OCI-LY1 (cell line): ENCODE measurements at regions not wholly inside any gene's neighbourhood (a gene's known extent, or its start where the extent isn't known, plus 50 kb on each side); places are given as distances from the start of the nearest gene placed in this dataset.

Experiments
- H2AFZ ChIP-seq: fragments of 200-600 bp; sonication (generic), shearing (Covaris generic); 2 replicates; pipeline ENCODE4 v1.6.0; 2014; ENCODE audit warnings: antibody characterized with exemption, mild to moderate bottlenecking, low read length
- H3F3A ChIP-seq: fragments of 200-600 bp; sonication (generic), shearing (Covaris generic); 2 replicates; pipeline ENCODE4 v1.6.0; 2014; ENCODE audit warnings: mild to moderate bottlenecking, antibody characterized with exemption, low read length, moderate library complexity; ENCODE audit not compliant: insufficient read depth
- H3K27ac ChIP-seq: fragments of 200-600 bp; sonication (generic); 2 replicates; pipeline ENCODE4 v1.5.1; 2014; ENCODE audit warnings: low read length, mixed run types, mild to moderate bottlenecking, low read depth; ENCODE audit not compliant: poor library complexity, severe bottlenecking
- H3K27me3 ChIP-seq: fragments of 200-600 bp; sonication (generic); 2 replicates; pipeline ENCODE4 v1.6.0; 2014; ENCODE audit warnings: antibody characterized with exemption, mild to moderate bottlenecking, low read length, moderate library complexity; ENCODE audit not compliant: insufficient read depth
- H3K36me3 ChIP-seq: fragments of 200-600 bp; sonication (generic); 2 replicates; pipeline ENCODE4 v1.6.1; 2014; ENCODE audit warnings: mild to moderate bottlenecking, antibody characterized with exemption, low read length, moderate library complexity, mixed read lengths; ENCODE audit not compliant: insufficient read depth
- H3K4me1 ChIP-seq: fragments of 200-600 bp; sonication (generic); 2 replicates; pipeline ENCODE4 v1.5.1; 2014; ENCODE audit warnings: mild to moderate bottlenecking, low read length, moderate library complexity; ENCODE audit not compliant: insufficient read depth, severe bottlenecking
- H3K4me2 ChIP-seq: fragments of 200-600 bp; sonication (generic), shearing (Covaris generic); 2 replicates; pipeline ENCODE4 v1.6.1; 2014; ENCODE audit warnings: low read length
- H3K4me3 ChIP-seq: fragments of 200-600 bp; sonication (generic); 2 replicates; pipeline ENCODE4 v1.5.1; 2014; ENCODE audit warnings: low read length, low read depth, mild to moderate bottlenecking, mixed read lengths; ENCODE audit not compliant: poor library complexity, severe bottlenecking
- H3K79me2 ChIP-seq: fragments of 200-600 bp; shearing (Covaris generic); 2 replicates; pipeline ENCODE4 v1.6.1; 2016; ENCODE audit warnings: mixed run types, low read length, mixed read lengths; ENCODE audit not compliant: insufficient read depth
- H3K9ac ChIP-seq: fragments of 200-600 bp; sonication (generic), shearing (Covaris generic); 2 replicates; pipeline ENCODE4 v1.6.1; 2014; ENCODE audit warnings: mild to moderate bottlenecking, low read length, mixed read lengths
- H3K9me2 ChIP-seq: fragments of 200-600 bp; sonication (generic), shearing (Covaris generic); 2 replicates; pipeline ENCODE4 v1.6.1; 2014; ENCODE audit warnings: low read depth, mild to moderate bottlenecking, low read length, mixed read lengths
- H3K9me3 ChIP-seq: fragments of 200-600 bp; shearing (Covaris generic); 2 replicates; pipeline ENCODE4 v1.6.1; 2014; ENCODE audit warnings: low read length, mixed read lengths
- H4K20me1 ChIP-seq: fragments of 200-600 bp; sonication (generic), shearing (Covaris generic); 2 replicates; pipeline ENCODE4 v1.6.0; 2016; ENCODE audit warnings: mild to moderate bottlenecking, low read length; ENCODE audit not compliant: insufficient read depth
- EZH2 ChIP-seq: fragments of 200-600 bp; sonication (generic), shearing (Covaris generic); IDR thresholded peaks from 2 replicates; pipeline ENCODE4 v1.8.0; 2017; ENCODE audit warnings: borderline replicate concordance, mixed run types, mild to moderate bottlenecking, antibody characterized with exemption, low read length, moderate library complexity, mixed read lengths
- TF ChIP-seq, protein P1 (sequence below): fragments of 200-600 bp; sonication (generic), shearing (Covaris generic); IDR thresholded peaks from 2 replicates; pipeline ENCODE4 v1.5.1; 2017; ENCODE audit warnings: mild to moderate bottlenecking, antibody characterized with exemption, low read length, moderate library complexity, mixed read lengths

GRCh38 chr1:71200503-71200902, 119.7 kb upstream of the ZRANB2 start:
- H3K4me1 ChIP-seq, result no peaks in the 10 kb centered on the region
- H3K79me2 ChIP-seq, result no peaks in the 10 kb centered on the region
- no peak overlapping the region for H3K4me2 ChIP-seq
- no peaks in the 10 kb centered on the region for H3K9me3 ChIP-seq
- H3F3A ChIP-seq, result no peaks in the 10 kb centered on the region
- TF ChIP-seq, protein P1, sequence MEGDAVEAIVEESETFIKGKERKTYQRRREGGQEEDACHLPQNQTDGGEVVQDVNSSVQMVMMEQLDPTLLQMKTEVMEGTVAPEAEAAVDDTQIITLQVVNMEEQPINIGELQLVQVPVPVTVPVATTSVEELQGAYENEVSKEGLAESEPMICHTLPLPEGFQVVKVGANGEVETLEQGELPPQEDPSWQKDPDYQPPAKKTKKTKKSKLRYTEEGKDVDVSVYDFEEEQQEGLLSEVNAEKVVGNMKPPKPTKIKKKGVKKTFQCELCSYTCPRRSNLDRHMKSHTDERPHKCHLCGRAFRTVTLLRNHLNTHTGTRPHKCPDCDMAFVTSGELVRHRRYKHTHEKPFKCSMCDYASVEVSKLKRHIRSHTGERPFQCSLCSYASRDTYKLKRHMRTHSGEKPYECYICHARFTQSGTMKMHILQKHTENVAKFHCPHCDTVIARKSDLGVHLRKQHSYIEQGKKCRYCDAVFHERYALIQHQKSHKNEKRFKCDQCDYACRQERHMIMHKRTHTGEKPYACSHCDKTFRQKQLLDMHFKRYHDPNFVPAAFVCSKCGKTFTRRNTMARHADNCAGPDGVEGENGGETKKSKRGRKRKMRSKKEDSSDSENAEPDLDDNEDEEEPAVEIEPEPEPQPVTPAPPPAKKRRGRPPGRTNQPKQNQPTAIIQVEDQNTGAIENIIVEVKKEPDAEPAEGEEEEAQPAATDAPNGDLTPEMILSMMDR, result no peak
- no peak for TF ChIP-seq EZH2
- H3K36me3 ChIP-seq, result no peaks in the 10 kb centered on the region
- no peak overlapping the region for H3K27ac ChIP-seq
- no peaks in the 10 kb centered on the region for H4K20me1 ChIP-seq
- no peak overlapping the region for H3K4me3 ChIP-seq
- H2AFZ ChIP-seq, result no peak overlapping the region
- no peak overlapping the region for H3K9ac ChIP-seq
- H3K9me2 ChIP-seq, result no peaks in the 10 kb centered on the region
- H3K27me3 ChIP-seq, result no peaks in the 10 kb centered on the region

- no peaks in the 10 kb centered on the region for H3F3A ChIP-seq
- no peaks in the 10 kb centered on the region for H3K9me3 ChIP-seq
- H3K27me3 ChIP-seq, result no peaks in the 10 kb centered on the region
- H3K4me1 ChIP-seq, result no peaks in the 10 kb centered on the region
- no peaks in the 10 kb centered on the region for H3K36me3 ChIP-seq
- H3K4me3 ChIP-seq, result no peak overlapping the region
- no peak for TF ChIP-seq EZH2
- TF ChIP-seq, protein P1, result peak; percentile 30; the same call in 1 of the 2 replicates
- H3K27ac ChIP-seq, result no peak overlapping the region
- no peak overlapping the region for H3K4me2 ChIP-seq
- no peak overlapping the region for H2AFZ ChIP-seq
- H4K20me1 ChIP-seq, result no peaks in the 10 kb centered on the region
- no peaks in the 10 kb centered on the region for H3K9me2 ChIP-seq
- H3K79me2 ChIP-seq, result no peaks in the 10 kb centered on the region
- no peak overlapping the region for H3K9ac ChIP-seq
Observed at GRCh38 chr1:71196685-71197084, 115.8 kb upstream of the ZRANB2 start.

- no peaks in the 10 kb centered on the region for H3K4me1 ChIP-seq
- no peaks in the 10 kb centered on the region for H4K20me1 ChIP-seq
- H3K9ac ChIP-seq, result no peak overlapping the region
- no peaks in the 10 kb centered on the region for H3F3A ChIP-seq
- no peaks in the 10 kb centered on the region for H3K9me3 ChIP-seq
- H3K27ac ChIP-seq, result no peak overlapping the region
- H2AFZ ChIP-seq, result no peak overlapping the region
- no peaks in the 10 kb centered on the region for H3K79me2 ChIP-seq
- H3K9me2 ChIP-seq, result no peaks in the 10 kb centered on the region
- no peak for TF ChIP-seq EZH2
- H3K4me3 ChIP-seq, result no peak overlapping the region
- no peak overlapping the region for H3K4me2 ChIP-seq
- H3K27me3 ChIP-seq, result no peaks in the 10 kb centered on the region
- H3K36me3 ChIP-seq, result no peaks in the 10 kb centered on the region
Observed at GRCh38 chr1:71193153-71193552, 112.3 kb upstream of the ZRANB2 start.

DNA sequence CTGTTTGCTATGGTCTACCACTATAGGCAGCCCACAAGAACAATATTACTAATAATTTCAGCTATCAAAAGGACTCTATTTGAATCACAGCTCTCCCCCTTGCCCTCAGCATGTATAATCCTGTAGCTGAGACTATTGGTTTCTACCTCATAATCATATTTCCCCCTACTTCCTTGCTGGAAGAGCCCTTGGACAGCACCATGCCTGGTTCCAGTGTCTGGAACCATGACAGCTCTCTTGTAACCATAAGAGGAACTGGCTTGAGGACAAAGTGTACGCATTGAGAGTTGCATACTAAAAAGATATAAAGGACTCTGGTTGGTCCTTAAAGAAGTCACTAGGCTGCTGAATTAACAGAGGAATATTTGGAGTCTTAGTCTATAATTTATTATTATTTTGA, 110.7 kb upstream of the ZRANB2 start:
- no peaks in the 10 kb centered on the region for H3K36me3 ChIP-seq
- H3K4me3 ChIP-seq, result no peak overlapping the region
- TF ChIP-seq, protein P1, result no peak
- no peak for TF ChIP-seq EZH2
- H3F3A ChIP-seq, result no peaks in the 10 kb centered on the region
- H3K27ac ChIP-seq, result no peak overlapping the region
- no peak overlapping the region for H2AFZ ChIP-seq
- H3K9me3 ChIP-seq, result no peaks in the 10 kb centered on the region
- no peak overlapping the region for H3K4me2 ChIP-seq
- no peaks in the 10 kb centered on the region for H4K20me1 ChIP-seq
- no peaks in the 10 kb centered on the region for H3K4me1 ChIP-seq
- no peaks in the 10 kb centered on the region for H3K27me3 ChIP-seq
- H3K9ac ChIP-seq, result no peak overlapping the region
- no peaks in the 10 kb centered on the region for H3K9me2 ChIP-seq
- no peaks in the 10 kb centered on the region for H3K79me2 ChIP-seq
